ENCODE measurements at regions not wholly inside any gene's neighbourhood (a gene's known extent, or its start where the extent isn't known, plus 50 kb on each side); places are given as distances from the start of the nearest gene placed in this dataset.

GRCh38 chr2:21668078-21668710 is 544.4 kb downstream of the TDRD15 start:
- WGBS, 4 donors = 48 to 59% (median 53%) methylated on average over 5 of the region's 5 CpGs
- Histone ChIP-seq H3K4me3 (no peak overlapping the region), H3K36me3 (no peaks in the 10 kb centered on the region), H3K27ac (peak overlapping the region in 3 of 12 donors; percentile 35 to 56 (median 38)), H3K27me3 (no peaks in the 10 kb centered on the region), H3K9me3 (no peaks in the 10 kb centered on the region), H3K4me1 (peaks cover 0 to 20% (median 0%) of the 10 kb centered on the region in 12 donors)
- DNase-seq (no peak), ATAC-seq (peak; percentile 60 to 71 (median 62))
- intact Hi-C loops (cut with DNase I) = no loop called here
- TF ChIP-seq POLR2A (IDR thresholded peaks at IDR 0.05) (no peak), CTCF (IDR thresholded peaks at IDR 0.05) (no peak)

GRCh38 chr2:21676041-21676440 is 552.3 kb downstream of the TDRD15 start:
- ATAC-seq = no peak
- no peak for TF ChIP-seq CTCF (IDR thresholded peaks at IDR 0.05)
- TF ChIP-seq POLR2A (IDR thresholded peaks at IDR 0.05) = no peak
- intact Hi-C loops (cut with DNase I) = no loop called here

GRCh38 chr2:21676676-21677075 is 552.9 kb downstream of the TDRD15 start:
- no peak for ATAC-seq
- Histone ChIP-seq H3K9me3 (peaks cover 0 to 21% (median 3%) of the 10 kb centered on the region in 12 donors), H3K4me3 (no peak overlapping the region), H3K36me3 (no peaks in the 10 kb centered on the region), H3K27me3 (no peaks in the 10 kb centered on the region), H3K27ac (no peak overlapping the region), H3K4me1 (no peaks in the 10 kb centered on the region)
- intact Hi-C loops (cut with DNase I) = no loop called here
- no peak for DNase-seq
- TF ChIP-seq CTCF (IDR thresholded peaks at IDR 0.05) (no peak), POLR2A (IDR thresholded peaks at IDR 0.05) (no peak)

More at GRCh38 chr2:21676041-21676440, 552.3 kb downstream of the TDRD15 start:
- H3K4me3 ChIP-seq = no peak overlapping the region
- no peaks in the 10 kb centered on the region for H3K36me3 ChIP-seq
- H3K27ac ChIP-seq = no peak overlapping the region
- peaks cover 0 to 15% (median under 1%) of the 10 kb centered on the region in 12 donors for H3K9me3 ChIP-seq
- no peaks in the 10 kb centered on the region for H3K4me1 ChIP-seq
- no peaks in the 10 kb centered on the region for H3K27me3 ChIP-seq
- 90 to 97% (median 91%) methylated on average over 1 of the region's 1 CpG for WGBS, 4 donors
- DNase-seq = no peak

- 86 to 91% (median 90%) methylated on average over 2 of the region's 2 CpGs for WGBS, 4 donors
- DNase-seq = no peak
- no peaks in the 10 kb centered on the region for H3K36me3 ChIP-seq
- no peaks in the 10 kb centered on the region for H3K4me1 ChIP-seq
- H3K9me3 ChIP-seq = peaks cover 0 to 29% (median 5%) of the 10 kb centered on the region in 12 donors
- H3K27me3 ChIP-seq = no peaks in the 10 kb centered on the region
- intact Hi-C loops (cut with DNase I) = no loop called here
- TF ChIP-seq POLR2A (IDR thresholded peaks at IDR 0.05) (no peak), CTCF (IDR thresholded peaks at IDR 0.05) (no peak)
- ATAC-seq = no peak
- no peak overlapping the region for H3K27ac ChIP-seq
- no peak overlapping the region for H3K4me3 ChIP-seq
These were observed 560.1 kb downstream of the TDRD15 start for GRCh38 chr2:21683838-21684237.

Measured in heart left ventricle (tissue), 16 donors.